CD4-positive, CD25-positive, alpha-beta regulatory T cell (primary cell): ENCODE measurements at regions not wholly inside any gene's neighbourhood (a gene's known extent, or its start where the extent isn't known, plus 50 kb on each side); places are given as distances from the start of the nearest gene placed in this dataset.

Experiments used
- ATAC-seq, 2 donors: fragments of 150-1000 bp; cut with Tn5 transposase; one replicate each; pipeline ENCODE4 v1.10.0; 2021; ENCODE audit warnings: low read depth in 2 of 2, moderate number of reproducible peaks in 2 of 2, moderate library complexity in 1 of 2
- DNase-seq, 3 donors: peaks; one replicate each; pipeline versions ENCODE4 v3.0.0 to v3.0.0-alpha.2; 2012 to 2022; ENCODE audit warnings: mixed read lengths in 1 of 3
- H3K27ac ChIP-seq: one replicate; pipeline ENCODE4 v1.7.0; 2013; ENCODE audit warnings: mild to moderate bottlenecking, low read length; ENCODE audit not compliant: insufficient read depth, poor library complexity, severe bottlenecking
- H3K27me3 ChIP-seq: one replicate; pipeline ENCODE4 v1.7.0; 2013; ENCODE audit warnings: low read length; ENCODE audit not compliant: control insufficient read depth, insufficient read depth
- H3K36me3 ChIP-seq: one replicate; pipeline ENCODE4 v1.7.0; 2013; ENCODE audit warnings: mild to moderate bottlenecking, low read length, moderate library complexity; ENCODE audit not compliant: control insufficient read depth, insufficient read depth
- H3K4me1 ChIP-seq: 2 replicates; pipeline ENCODE4 v1.7.0; 2013; ENCODE audit warnings: mild to moderate bottlenecking, low read length; ENCODE audit not compliant: insufficient read depth, control insufficient read depth, poor library complexity, severe bottlenecking
- H3K4me3 ChIP-seq: one replicate; pipeline ENCODE4 v1.7.0; 2013; ENCODE audit warnings: low read depth, mild to moderate bottlenecking, low read length, moderate library complexity
- H3K9me3 ChIP-seq, 2 experiments: 1 replicate in 1 of 2; 2 replicates in 1 of 2; pipeline ENCODE4 v1.7.0; 2013; ENCODE audit warnings: low read length in 2 of 2, mild to moderate bottlenecking in 1 of 2, moderate library complexity in 1 of 2; ENCODE audit not compliant: control insufficient read depth in 2 of 2
- H3K27ac Mint-ChIP-seq, 3 donors: one replicate each; pipeline ENCODE4 v1.8.0; 2020 to 2022; ENCODE audit warnings: mild to moderate bottlenecking in 3 of 3, mixed read lengths in 3 of 3, moderate library complexity in 2 of 3
- H3K27me3 Mint-ChIP-seq: one replicate; pipeline ENCODE4 v1.8.0; 2022; ENCODE audit warnings: mild to moderate bottlenecking, mixed read lengths
- H3K36me3 Mint-ChIP-seq: one replicate; pipeline ENCODE4 v1.8.0; 2020; ENCODE audit warnings: mixed read lengths
- H3K4me1 Mint-ChIP-seq, 4 donors: one replicate each; pipeline ENCODE4 v1.8.0; 2020 to 2022; ENCODE audit warnings: mixed read lengths in 4 of 4, mild to moderate bottlenecking in 1 of 4
- H3K4me3 Mint-ChIP-seq, 4 donors: one replicate each; pipeline ENCODE4 v1.8.0; 2020 to 2022; ENCODE audit warnings: mild to moderate bottlenecking in 4 of 4, mixed read lengths in 4 of 4, moderate library complexity in 3 of 4
- H3K9me3 Mint-ChIP-seq, 7 donors: one replicate each; pipeline ENCODE4 v1.8.0; 2020 to 2022; ENCODE audit warnings: mixed read lengths in 7 of 7, mild to moderate bottlenecking in 3 of 7, moderate library complexity in 2 of 7

GRCh38 chr6:150673720-150674346, 74.1 kb downstream of the PLEKHG1 start:
- Histone ChIP-seq H3K36me3 (no peaks in the 10 kb centered on the region), H3K27me3 (no peaks in the 10 kb centered on the region), H3K27ac (no peak overlapping the region), H3K4me3 (no peak overlapping the region), H3K4me1 (no peaks in the 10 kb centered on the region), H3K9me3 (no peaks in the 10 kb centered on the region)
- Mint-ChIP-seq H3K4me3 (no peak overlapping the region), H3K27me3 (peaks cover 9% of the 10 kb centered on the region), H3K4me1 (peaks cover 0 to 10% (median 4%) of the 10 kb centered on the region in 4 donors), H3K36me3 (peaks cover 8% of the 10 kb centered on the region), H3K27ac (peak overlapping the region; percentile 3 to 62 (median 50)), H3K9me3 (peaks cover 0 to 5% (median 0%) of the 10 kb centered on the region in 7 donors)
- ATAC-seq (no peak), DNase-seq (no peak)

GRCh38 chr6:150676344-150676743, 76.7 kb downstream of the PLEKHG1 start:
- H3K4me3 Mint-ChIP-seq, result no peak overlapping the region
- H3K27ac ChIP-seq, result no peak overlapping the region
- H3K4me3 ChIP-seq, result no peak overlapping the region
- ATAC-seq (no peak), DNase-seq (no peak)
- peaks cover 8% of the 10 kb centered on the region for H3K36me3 Mint-ChIP-seq
- peaks cover 0 to 5% (median 0%) of the 10 kb centered on the region in 7 donors for H3K9me3 Mint-ChIP-seq
- no peaks in the 10 kb centered on the region for H3K4me1 ChIP-seq
- H3K9me3 ChIP-seq, result no peaks in the 10 kb centered on the region
- no peaks in the 10 kb centered on the region for H3K27me3 ChIP-seq
- no peaks in the 10 kb centered on the region for H3K36me3 ChIP-seq
- peaks cover 0 to 10% (median 4%) of the 10 kb centered on the region in 4 donors for H3K4me1 Mint-ChIP-seq
- no peak overlapping the region for H3K27ac Mint-ChIP-seq
- H3K27me3 Mint-ChIP-seq, result peaks cover 9% of the 10 kb centered on the region

- Histone ChIP-seq H3K4me1 (no peaks in the 10 kb centered on the region), H3K36me3 (no peaks in the 10 kb centered on the region), H3K27me3 (no peaks in the 10 kb centered on the region), H3K4me3 (no peak overlapping the region), H3K9me3 (no peaks in the 10 kb centered on the region), H3K27ac (no peak overlapping the region)
- ATAC-seq (no peak), DNase-seq (no peak)
- Mint-ChIP-seq H3K4me1 (peaks cover 0 to 10% (median 4%) of the 10 kb centered on the region in 4 donors), H3K27ac (no peak overlapping the region), H3K27me3 (peaks cover 9% of the 10 kb centered on the region), H3K36me3 (peaks cover 8% of the 10 kb centered on the region), H3K4me3 (no peak overlapping the region), H3K9me3 (peaks cover 0 to 5% (median 0%) of the 10 kb centered on the region in 7 donors)
Measured at GRCh38 chr6:150676772-150677171, 77.1 kb downstream of the PLEKHG1 start.

GRCh38 chr6:150680510-150680909, 80.8 kb downstream of the PLEKHG1 start:
- Mint-ChIP-seq H3K36me3 (peaks cover 8% of the 10 kb centered on the region), H3K27me3 (peaks cover 4% of the 10 kb centered on the region)
- H3K27ac ChIP-seq, result no peak overlapping the region

GRCh38 chr6:150681578-150682395, 82.1 kb downstream of the PLEKHG1 start:
- no peaks in the 10 kb centered on the region for H3K9me3 ChIP-seq
- Mint-ChIP-seq H3K9me3 (peaks cover 0 to 4% (median 0%) of the 10 kb centered on the region in 7 donors), H3K36me3 (peaks cover 7% of the 10 kb centered on the region), H3K4me3 (no peak overlapping the region), H3K4me1 (peaks cover 0 to 10% (median 1%) of the 10 kb centered on the region in 4 donors), H3K27me3 (no peaks in the 10 kb centered on the region), H3K27ac (peak overlapping the region in 1 of 3 donors; percentile 11)
- no peaks in the 10 kb centered on the region for H3K27me3 ChIP-seq
- no peak overlapping the region for H3K4me3 ChIP-seq
- H3K36me3 ChIP-seq, result no peaks in the 10 kb centered on the region
- no peaks in the 10 kb centered on the region for H3K4me1 ChIP-seq
- DNase-seq (no peak), ATAC-seq (no peak)
- no peak overlapping the region for H3K27ac ChIP-seq

More at GRCh38 chr6:150680510-150680909, 80.8 kb downstream of the PLEKHG1 start:
- Mint-ChIP-seq H3K9me3 (peaks cover 0 to 5% (median 0%) of the 10 kb centered on the region in 7 donors), H3K27ac (peak overlapping the region in 1 of 3 donors; percentile 10), H3K4me1 (peaks cover 0 to 10% (median 1%) of the 10 kb centered on the region in 4 donors), H3K4me3 (no peak overlapping the region)
- ATAC-seq (no peak), DNase-seq (no peak)
- H3K4me3 ChIP-seq, result no peak overlapping the region
- no peaks in the 10 kb centered on the region for H3K4me1 ChIP-seq
- no peaks in the 10 kb centered on the region for H3K27me3 ChIP-seq
- H3K9me3 ChIP-seq, result no peaks in the 10 kb centered on the region
- H3K36me3 ChIP-seq, result no peaks in the 10 kb centered on the region

- H3K4me1 ChIP-seq, result no peaks in the 10 kb centered on the region
- H3K27ac ChIP-seq, result no peak overlapping the region
- H3K27ac Mint-ChIP-seq, result no peak overlapping the region
- H3K27me3 Mint-ChIP-seq, result no peaks in the 10 kb centered on the region
- DNase-seq (no peak), ATAC-seq (no peak)
- H3K9me3 Mint-ChIP-seq, result no peaks in the 10 kb centered on the region
- H3K27me3 ChIP-seq, result no peaks in the 10 kb centered on the region
- no peaks in the 10 kb centered on the region for H3K36me3 Mint-ChIP-seq
- H3K4me3 Mint-ChIP-seq, result no peak overlapping the region
- H3K4me3 ChIP-seq, result no peak overlapping the region
- peaks cover 0 to 10% (median 4%) of the 10 kb centered on the region in 4 donors for H3K4me1 Mint-ChIP-seq
- H3K9me3 ChIP-seq, result no peaks in the 10 kb centered on the region
- no peaks in the 10 kb centered on the region for H3K36me3 ChIP-seq
Measured at GRCh38 chr6:150683320-150683719, 83.6 kb downstream of the PLEKHG1 start.

GRCh38 chr6:150684161-150684560, 84.5 kb downstream of the PLEKHG1 start:
- H3K27me3 ChIP-seq, result no peaks in the 10 kb centered on the region
- ATAC-seq, result no peak
- no peak overlapping the region for H3K4me3 ChIP-seq
- H3K27ac ChIP-seq, result no peak overlapping the region
- no peaks in the 10 kb centered on the region for H3K4me1 ChIP-seq
- no peaks in the 10 kb centered on the region for H3K36me3 Mint-ChIP-seq
- no peaks in the 10 kb centered on the region for H3K9me3 Mint-ChIP-seq
- DNase-seq, result no peak
- H3K4me1 Mint-ChIP-seq, result peaks cover 0 to 10% (median 4%) of the 10 kb centered on the region in 4 donors
- no peak overlapping the region for H3K27ac Mint-ChIP-seq
- H3K9me3 ChIP-seq, result no peaks in the 10 kb centered on the region
- no peak overlapping the region for H3K4me3 Mint-ChIP-seq
- no peaks in the 10 kb centered on the region for H3K36me3 ChIP-seq
- no peaks in the 10 kb centered on the region for H3K27me3 Mint-ChIP-seq
